ENCODE measurements at regions not wholly inside any gene's neighbourhood (a gene's known extent, or its start where the extent isn't known, plus 50 kb on each side); places are given as distances from the start of the nearest gene placed in this dataset.

DNA sequence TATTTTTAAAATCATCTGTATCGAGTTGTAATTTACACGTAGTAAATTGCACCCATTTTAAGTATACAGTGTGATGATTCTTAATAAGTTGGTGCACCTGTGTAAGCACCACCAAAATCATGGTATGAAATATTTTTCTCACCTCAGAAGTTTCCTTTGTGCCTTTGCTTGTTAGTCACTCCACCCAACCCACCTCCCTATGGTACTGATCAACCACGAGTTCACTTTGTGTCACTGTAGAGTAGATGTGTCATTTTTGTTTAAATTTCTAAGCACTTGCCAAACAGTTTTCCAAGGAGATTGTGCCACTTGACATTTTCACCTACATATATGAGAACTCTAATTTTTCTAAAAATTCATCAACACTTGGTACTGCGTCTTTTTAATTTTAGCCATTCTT lies 806.5 kb downstream of the TLR4 start:
- Histone ChIP-seq H4K20me1 (ENCODE audit: insufficient read depth, low read length) (no peaks in the 10 kb centered on the region), H3K27ac (ENCODE audit: low read depth, low read length) (no peak overlapping the region), H3K79me2 (ENCODE audit: insufficient read depth, low read length) (no peaks in the 10 kb centered on the region), H3K36me3 (ENCODE audit: insufficient read depth, low read length) (no peaks in the 10 kb centered on the region), H3K4me3 (ENCODE audit: insufficient read depth, low read depth, low read length) (no peak overlapping the region), H3K9me3 (ENCODE audit: insufficient read depth, low read depth, low read length) (no peaks in the 10 kb centered on the region), H3K4me1 (ENCODE audit: insufficient read depth, low read length) (no peaks in the 10 kb centered on the region), H3K27me3 (ENCODE audit: insufficient read depth, low read length) (no peaks in the 10 kb centered on the region), H3K9ac (ENCODE audit: low read length) (no peak overlapping the region), H3K4me2 (ENCODE audit: low read length) (no peak overlapping the region), H2AFZ (ENCODE audit: low read depth, low read length) (no peak overlapping the region)
- H3K9me3 Mint-ChIP-seq (ENCODE audit: unreplicated experiment), result peaks cover 2% of the 10 kb centered on the region
- no peak overlapping the region for H3K27ac Mint-ChIP-seq (ENCODE audit: unreplicated experiment)
- DNase-seq (ENCODE audit: low read depth) (no peak), FAIRE-seq (no peak)
- no peaks in the 10 kb centered on the region for H3K36me3 Mint-ChIP-seq (ENCODE audit: low read depth, unreplicated experiment)
- H3K27me3 Mint-ChIP-seq (ENCODE audit: low read depth, unreplicated experiment), result peaks cover 6% of the 10 kb centered on the region
- TF ChIP-seq, protein P1, sequence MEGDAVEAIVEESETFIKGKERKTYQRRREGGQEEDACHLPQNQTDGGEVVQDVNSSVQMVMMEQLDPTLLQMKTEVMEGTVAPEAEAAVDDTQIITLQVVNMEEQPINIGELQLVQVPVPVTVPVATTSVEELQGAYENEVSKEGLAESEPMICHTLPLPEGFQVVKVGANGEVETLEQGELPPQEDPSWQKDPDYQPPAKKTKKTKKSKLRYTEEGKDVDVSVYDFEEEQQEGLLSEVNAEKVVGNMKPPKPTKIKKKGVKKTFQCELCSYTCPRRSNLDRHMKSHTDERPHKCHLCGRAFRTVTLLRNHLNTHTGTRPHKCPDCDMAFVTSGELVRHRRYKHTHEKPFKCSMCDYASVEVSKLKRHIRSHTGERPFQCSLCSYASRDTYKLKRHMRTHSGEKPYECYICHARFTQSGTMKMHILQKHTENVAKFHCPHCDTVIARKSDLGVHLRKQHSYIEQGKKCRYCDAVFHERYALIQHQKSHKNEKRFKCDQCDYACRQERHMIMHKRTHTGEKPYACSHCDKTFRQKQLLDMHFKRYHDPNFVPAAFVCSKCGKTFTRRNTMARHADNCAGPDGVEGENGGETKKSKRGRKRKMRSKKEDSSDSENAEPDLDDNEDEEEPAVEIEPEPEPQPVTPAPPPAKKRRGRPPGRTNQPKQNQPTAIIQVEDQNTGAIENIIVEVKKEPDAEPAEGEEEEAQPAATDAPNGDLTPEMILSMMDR (IDR thresholded peaks at IDR 0.05; ENCODE audit: insufficient read depth, low read depth, low read length), result no peak
- TF ChIP-seq EZH2 (IDR thresholded peaks at IDR 0.05; ENCODE audit: insufficient read depth, low read length), result no peak
- H3K4me3 Mint-ChIP-seq (ENCODE audit: unreplicated experiment), result no peak overlapping the region
- H3K4me1 Mint-ChIP-seq (ENCODE audit: low read depth, unreplicated experiment), result no peaks in the 10 kb centered on the region

DNA sequence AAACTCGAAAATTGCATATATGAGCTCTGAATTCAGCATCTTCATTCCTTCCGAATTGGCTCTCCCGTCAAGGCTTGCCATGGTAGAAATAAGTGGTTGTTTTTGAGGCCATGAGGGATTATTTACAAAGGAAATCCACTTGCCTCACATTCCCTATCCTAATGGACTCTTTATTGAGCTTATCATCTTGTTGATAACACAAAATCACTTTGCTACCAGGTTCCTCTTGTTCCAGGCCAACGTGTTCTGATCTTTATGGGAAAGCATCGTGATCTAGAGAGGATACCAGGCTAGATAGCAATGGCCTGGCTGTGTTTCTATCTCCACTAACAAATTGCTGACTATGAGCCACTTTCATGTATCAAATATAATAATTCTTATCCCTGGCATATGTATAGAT lies 811.7 kb downstream of the TLR4 start:
- Histone ChIP-seq H3K79me2 (ENCODE audit: insufficient read depth, low read length) (no peaks in the 10 kb centered on the region), H3K36me3 (ENCODE audit: insufficient read depth, low read length) (no peaks in the 10 kb centered on the region), H3K4me1 (ENCODE audit: insufficient read depth, low read length) (no peaks in the 10 kb centered on the region), H3K4me2 (ENCODE audit: low read length) (no peak overlapping the region), H3K27me3 (ENCODE audit: insufficient read depth, low read length) (no peaks in the 10 kb centered on the region), H3K9ac (ENCODE audit: low read length) (no peak overlapping the region), H3K4me3 (ENCODE audit: insufficient read depth, low read depth, low read length) (no peak overlapping the region), H3K9me3 (ENCODE audit: insufficient read depth, low read depth, low read length) (no peaks in the 10 kb centered on the region), H4K20me1 (ENCODE audit: insufficient read depth, low read length) (no peaks in the 10 kb centered on the region), H2AFZ (ENCODE audit: low read depth, low read length) (no peak overlapping the region), H3K27ac (ENCODE audit: low read depth, low read length) (no peak overlapping the region)
- no peak for TF ChIP-seq EZH2 (IDR thresholded peaks at IDR 0.05; ENCODE audit: insufficient read depth, low read length)
- TF ChIP-seq, protein P1 (IDR thresholded peaks at IDR 0.05; ENCODE audit: insufficient read depth, low read depth, low read length), result no peak
- no peak for FAIRE-seq
- Mint-ChIP-seq H3K9me3 (ENCODE audit: unreplicated experiment) (no peaks in the 10 kb centered on the region), H3K4me1 (ENCODE audit: low read depth, unreplicated experiment) (no peaks in the 10 kb centered on the region), H3K4me3 (ENCODE audit: unreplicated experiment) (no peak overlapping the region), H3K27ac (ENCODE audit: unreplicated experiment) (no peak overlapping the region), H3K36me3 (ENCODE audit: low read depth, unreplicated experiment) (no peaks in the 10 kb centered on the region), H3K27me3 (ENCODE audit: low read depth, unreplicated experiment) (peaks cover 10% of the 10 kb centered on the region)
- DNase-seq (ENCODE audit: low read depth), result no peak

DNA sequence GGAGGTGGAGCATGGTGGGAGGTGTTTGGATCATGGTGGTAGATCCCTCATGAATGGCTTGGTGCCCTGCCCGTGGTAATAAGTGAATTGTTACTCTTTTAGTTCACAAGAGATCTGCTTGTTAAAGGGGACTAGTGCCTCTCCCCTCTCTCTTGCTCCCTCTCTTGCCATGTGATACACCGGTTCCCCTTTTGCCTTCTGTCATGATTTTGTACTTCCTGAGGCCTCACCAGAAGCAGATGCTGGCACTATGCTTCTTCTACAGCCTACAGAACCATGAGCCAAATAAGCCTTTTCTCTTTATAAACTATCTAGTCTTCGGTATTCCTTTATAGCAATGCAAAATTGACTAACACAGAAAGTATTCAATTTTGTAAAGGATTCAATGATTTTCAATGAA lies 817.1 kb downstream of the TLR4 start:
- H3K27ac Mint-ChIP-seq (ENCODE audit: unreplicated experiment), result no peak overlapping the region
- Histone ChIP-seq H4K20me1 (ENCODE audit: insufficient read depth, low read length) (no peaks in the 10 kb centered on the region), H2AFZ (ENCODE audit: low read depth, low read length) (no peak overlapping the region), H3K79me2 (ENCODE audit: insufficient read depth, low read length) (no peaks in the 10 kb centered on the region), H3K9ac (ENCODE audit: low read length) (no peak overlapping the region), H3K4me2 (ENCODE audit: low read length) (no peak overlapping the region), H3K36me3 (ENCODE audit: insufficient read depth, low read length) (no peaks in the 10 kb centered on the region), H3K9me3 (ENCODE audit: insufficient read depth, low read depth, low read length) (no peaks in the 10 kb centered on the region), H3K4me1 (ENCODE audit: insufficient read depth, low read length) (no peaks in the 10 kb centered on the region), H3K4me3 (ENCODE audit: insufficient read depth, low read depth, low read length) (no peak overlapping the region), H3K27me3 (ENCODE audit: insufficient read depth, low read length) (no peaks in the 10 kb centered on the region), H3K27ac (ENCODE audit: low read depth, low read length) (no peak overlapping the region)
- no peaks in the 10 kb centered on the region for H3K9me3 Mint-ChIP-seq (ENCODE audit: unreplicated experiment)
- peaks cover 8% of the 10 kb centered on the region for H3K27me3 Mint-ChIP-seq (ENCODE audit: low read depth, unreplicated experiment)
- H3K36me3 Mint-ChIP-seq (ENCODE audit: low read depth, unreplicated experiment), result no peaks in the 10 kb centered on the region
- no peak overlapping the region for H3K4me3 Mint-ChIP-seq (ENCODE audit: unreplicated experiment)
- no peaks in the 10 kb centered on the region for H3K4me1 Mint-ChIP-seq (ENCODE audit: low read depth, unreplicated experiment)
- TF ChIP-seq EZH2 (IDR thresholded peaks at IDR 0.05; ENCODE audit: insufficient read depth, low read length), result no peak
- TF ChIP-seq, protein P1 (IDR thresholded peaks at IDR 0.05; ENCODE audit: insufficient read depth, low read depth, low read length), result no peak
- FAIRE-seq, result no peak
- DNase-seq (ENCODE audit: low read depth), result no peak

All from astrocyte (in vitro differentiated cells and primary cell).